Neutrophil (primary cell): ENCODE measurements at regions not wholly inside any gene's neighbourhood (a gene's known extent, or its start where the extent isn't known, plus 50 kb on each side); places are given as distances from the start of the nearest gene placed in this dataset.
"Not testable (repeated sequence)": the region's sequence is repeated elsewhere in the genome, so short reads cannot be mapped to it uniquely, and the experiment has no call there.

Source experiments
- H3K27ac ChIP-seq: fragments of 200-600 bp; sonication (generic); 2 replicates; pipeline ENCODE4 v1.5.1; 2016; ENCODE audit warnings: mild to moderate bottlenecking, moderate library complexity
- H3K27me3 ChIP-seq: fragments of 200-600 bp; sonication (generic); 2 replicates; pipeline ENCODE4 v1.6.0; 2016; ENCODE audit warnings: mild to moderate bottlenecking
- H3K36me3 ChIP-seq: fragments of 200-600 bp; sonication (generic); 2 replicates; pipeline ENCODE4 v1.5.1; 2017
- H3K4me1 ChIP-seq, 2 experiments: fragments of 200-600 bp in 1 of 2; sonication (generic) in 1 of 2; 1 replicate in 1 of 2; 2 replicates in 1 of 2; pipeline versions ENCODE4 v1.5.1 to v1.6.1; 2013 to 2016; ENCODE audit warnings: low read depth in 1 of 2, low read length in 1 of 2, mild to moderate bottlenecking in 1 of 2, moderate library complexity in 1 of 2; ENCODE audit not compliant: control insufficient read depth in 1 of 2, insufficient read depth in 1 of 2
- H3K4me3 ChIP-seq, 2 experiments: fragments of 200-600 bp in 1 of 2; sonication (generic) in 1 of 2; 1 replicate in 1 of 2; 2 replicates in 1 of 2; pipeline ENCODE4 v1.5.1; 2013 to 2016; ENCODE audit warnings: low read depth in 1 of 2, low read length in 1 of 2, mild to moderate bottlenecking in 1 of 2, moderate library complexity in 1 of 2
- H3K9me3 ChIP-seq: fragments of 200-600 bp; sonication (generic); 2 replicates; pipeline ENCODE4 v1.5.1; 2016
- TF ChIP-seq, protein P1 (sequence below): fragments of 200-600 bp; sonication (generic); IDR thresholded peaks from 2 replicates; pipeline ENCODE4 v1.5.1; 2016; ENCODE audit warnings: antibody characterized with exemption

GRCh38 chr11:109677231-109677630 is 255.2 kb downstream of the C11orf87 start:
- Histone ChIP-seq H3K27ac (no peak overlapping the region), H3K27me3 (no peaks in the 10 kb centered on the region), H3K4me3 (no peak overlapping the region), H3K36me3 (no peaks in the 10 kb centered on the region), H3K4me1 (no peaks in the 10 kb centered on the region), H3K9me3 (no peaks in the 10 kb centered on the region)
- TF ChIP-seq, protein P1, sequence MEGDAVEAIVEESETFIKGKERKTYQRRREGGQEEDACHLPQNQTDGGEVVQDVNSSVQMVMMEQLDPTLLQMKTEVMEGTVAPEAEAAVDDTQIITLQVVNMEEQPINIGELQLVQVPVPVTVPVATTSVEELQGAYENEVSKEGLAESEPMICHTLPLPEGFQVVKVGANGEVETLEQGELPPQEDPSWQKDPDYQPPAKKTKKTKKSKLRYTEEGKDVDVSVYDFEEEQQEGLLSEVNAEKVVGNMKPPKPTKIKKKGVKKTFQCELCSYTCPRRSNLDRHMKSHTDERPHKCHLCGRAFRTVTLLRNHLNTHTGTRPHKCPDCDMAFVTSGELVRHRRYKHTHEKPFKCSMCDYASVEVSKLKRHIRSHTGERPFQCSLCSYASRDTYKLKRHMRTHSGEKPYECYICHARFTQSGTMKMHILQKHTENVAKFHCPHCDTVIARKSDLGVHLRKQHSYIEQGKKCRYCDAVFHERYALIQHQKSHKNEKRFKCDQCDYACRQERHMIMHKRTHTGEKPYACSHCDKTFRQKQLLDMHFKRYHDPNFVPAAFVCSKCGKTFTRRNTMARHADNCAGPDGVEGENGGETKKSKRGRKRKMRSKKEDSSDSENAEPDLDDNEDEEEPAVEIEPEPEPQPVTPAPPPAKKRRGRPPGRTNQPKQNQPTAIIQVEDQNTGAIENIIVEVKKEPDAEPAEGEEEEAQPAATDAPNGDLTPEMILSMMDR, result no peak

DNA sequence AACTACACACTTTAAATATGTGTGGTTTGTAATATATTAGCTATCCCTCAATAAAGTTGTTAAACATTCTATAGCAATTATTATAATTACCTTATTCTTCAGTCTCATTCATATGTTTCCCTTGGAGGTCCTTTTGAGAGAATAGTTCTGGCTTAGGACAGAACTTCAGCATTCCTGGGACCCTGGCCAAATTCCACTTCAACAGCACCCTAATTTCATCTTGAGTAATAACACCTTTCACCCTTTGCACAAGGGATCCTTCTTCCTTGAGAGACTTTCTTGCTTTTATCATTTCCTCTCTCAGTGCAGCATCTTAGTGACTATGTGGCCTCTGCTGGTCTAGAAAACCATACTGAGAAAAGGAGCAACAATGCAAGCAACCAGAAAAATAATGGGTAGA is 255.9 kb downstream of the C11orf87 start:
- Histone ChIP-seq H3K27ac (no peak overlapping the region), H3K27me3 (no peaks in the 10 kb centered on the region), H3K4me3 (no peak overlapping the region), H3K9me3 (no peaks in the 10 kb centered on the region), H3K36me3 (no peaks in the 10 kb centered on the region), H3K4me1 (no peaks in the 10 kb centered on the region)
- TF ChIP-seq, protein P1, result no peak

- no peaks in the 10 kb centered on the region for H3K36me3 ChIP-seq
Measured at GRCh38 chr11:109680127-109680526, 258.1 kb downstream of the C11orf87 start.

GRCh38 chr11:109682788-109683187 is 260.8 kb downstream of the C11orf87 start:
- H3K9me3 ChIP-seq, H3K4me3 ChIP-seq, H3K27me3 ChIP-seq, H3K27ac ChIP-seq, H3K4me1 ChIP-seq, H3K36me3 ChIP-seq: not testable (repeated sequence)

More at GRCh38 chr11:109680127-109680526, 258.1 kb downstream of the C11orf87 start:
- Histone ChIP-seq H3K4me1 (no peaks in the 10 kb centered on the region), H3K27ac (no peak overlapping the region), H3K4me3 (no peak overlapping the region), H3K27me3 (no peaks in the 10 kb centered on the region), H3K9me3 (no peaks in the 10 kb centered on the region)
- TF ChIP-seq, protein P1, result no peak

DNA sequence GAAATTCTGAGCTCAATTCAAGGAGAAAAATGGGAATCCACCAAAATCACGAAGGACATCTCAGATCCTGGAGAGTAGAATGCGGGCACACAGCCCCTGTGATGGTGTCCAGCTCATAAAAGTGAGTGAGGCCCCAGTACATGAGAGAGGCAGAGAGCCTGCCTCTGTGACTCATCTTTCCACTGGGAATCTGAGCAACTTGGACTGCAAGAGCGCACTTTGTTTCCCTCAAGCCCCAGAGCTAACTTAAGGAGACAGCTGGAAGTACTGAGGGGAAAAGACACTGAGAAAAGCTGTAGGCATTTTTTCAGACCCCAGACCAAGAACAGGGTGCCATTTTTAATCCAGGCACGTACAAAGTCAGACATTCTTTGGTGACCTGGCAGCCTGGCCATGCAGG is 273.7 kb downstream of the C11orf87 start:
- H3K36me3 ChIP-seq, result no peaks in the 10 kb centered on the region
- H3K4me1 ChIP-seq, result no peaks in the 10 kb centered on the region
- H3K27me3 ChIP-seq, result no peaks in the 10 kb centered on the region
- no peaks in the 10 kb centered on the region for H3K9me3 ChIP-seq
- TF ChIP-seq, protein P1, result no peak
- H3K27ac ChIP-seq, result no peak overlapping the region
- no peak overlapping the region for H3K4me3 ChIP-seq

GRCh38 chr11:109696191-109696897 is 274.4 kb downstream of the C11orf87 start:
- Histone ChIP-seq H3K27me3 (no peaks in the 10 kb centered on the region), H3K27ac (no peak overlapping the region), H3K36me3 (no peaks in the 10 kb centered on the region), H3K4me1 (no peaks in the 10 kb centered on the region), H3K4me3 (no peak overlapping the region), H3K9me3 (no peaks in the 10 kb centered on the region)
- TF ChIP-seq, protein P1, result no peak
